Esophagus (tissue), 2 donors: ENCODE measurements at regions not wholly inside any gene's neighbourhood (a gene's known extent, or its start where the extent isn't known, plus 50 kb on each side); places are given as distances from the start of the nearest gene placed in this dataset.
"Not testable (repeated sequence)": the region's sequence is repeated elsewhere in the genome, so short reads cannot be mapped to it uniquely, and the experiment has no call there.

Source experiments
- H3K27ac ChIP-seq, 2 donors: one replicate each; pipeline ENCODE4 v1.5.1; 2013; ENCODE audit warnings: low read depth in 2 of 2, mild to moderate bottlenecking in 2 of 2, inconsistent platforms in 1 of 2, low read length in 1 of 2, moderate library complexity in 1 of 2
- H3K27me3 ChIP-seq, 2 donors: one replicate each; pipeline ENCODE4 v1.6.1; 2013; ENCODE audit warnings: low read length in 2 of 2, control low read depth in 1 of 2, mild to moderate bottlenecking in 1 of 2; ENCODE audit not compliant: insufficient read depth in 2 of 2, control insufficient read depth in 1 of 2
- H3K36me3 ChIP-seq, 2 donors: one replicate each; pipeline ENCODE4 v1.6.1; 2013; ENCODE audit warnings: low read length in 1 of 2; ENCODE audit not compliant: control insufficient read depth in 2 of 2, insufficient read depth in 2 of 2
- H3K4me1 ChIP-seq, 2 donors: one replicate each; pipeline ENCODE4 v1.6.1; 2013; ENCODE audit warnings: low read length in 1 of 2; ENCODE audit not compliant: control insufficient read depth in 2 of 2, insufficient read depth in 2 of 2
- H3K4me3 ChIP-seq, 2 donors: one replicate each; pipeline ENCODE4 v1.5.1; 2013; ENCODE audit warnings: low read length in 2 of 2, mild to moderate bottlenecking in 2 of 2, low read depth in 1 of 2, moderate library complexity in 1 of 2
- H3K9me3 ChIP-seq, 2 donors: one replicate each; pipeline ENCODE4 v1.6.1; 2013; ENCODE audit warnings: mild to moderate bottlenecking in 2 of 2, low read depth in 1 of 2, low read length in 1 of 2, moderate library complexity in 1 of 2; ENCODE audit not compliant: control insufficient read depth in 2 of 2, insufficient read depth in 1 of 2
- WGBS, 2 donors: extraction: QIAGEN DNeasy Blood & Tissue Kit; methylation state at CpG; one replicate each; pipeline ENCODE4 v1.1.7; 2013; 5-methylcytosine and 5-hydroxymethylcytosine counted together
- donor health status: healthy with polysubstance abuse.
- donor health status: Bipolar disorder and iron deficiency.

GRCh38 chr4:13917015-13917414, 289.5 kb upstream of the BOD1L1 start:
- no peaks in the 10 kb centered on the region for H3K27me3 ChIP-seq
- no peak overlapping the region for H3K27ac ChIP-seq
- H3K4me1 ChIP-seq: peaks cover 0 to 6% of the 10 kb centered on the region in 2 donors
- no peak overlapping the region for H3K4me3 ChIP-seq
- no peaks in the 10 kb centered on the region for H3K9me3 ChIP-seq
- H3K36me3 ChIP-seq: no peaks in the 10 kb centered on the region
- WGBS, 2 donors: 55 to 75% methylated on average over 1 of the region's 1 CpG

GRCh38 chr4:13918110-13918509, 290.6 kb upstream of the BOD1L1 start:
- WGBS, 2 donors: 56 to 75% methylated on average over 2 of the region's 2 CpGs
- H3K9me3 ChIP-seq: no peaks in the 10 kb centered on the region
- no peaks in the 10 kb centered on the region for H3K36me3 ChIP-seq
- no peaks in the 10 kb centered on the region for H3K27me3 ChIP-seq
- no peak overlapping the region for H3K4me3 ChIP-seq
- H3K27ac ChIP-seq: no peak overlapping the region
- peaks cover 0 to 6% of the 10 kb centered on the region in 2 donors for H3K4me1 ChIP-seq

GRCh38 chr4:13918991-13919441, 291.5 kb upstream of the BOD1L1 start:
- Histone ChIP-seq H3K4me1 (peaks cover 0 to 6% of the 10 kb centered on the region in 2 donors), H3K4me3 (no peak overlapping the region), H3K36me3 (no peaks in the 10 kb centered on the region), H3K27me3 (no peaks in the 10 kb centered on the region), H3K27ac (no peak overlapping the region), H3K9me3 (no peaks in the 10 kb centered on the region)
- WGBS, 2 donors: 70 to 71% methylated on average over 7 of the region's 7 CpGs

- 47 to 66% methylated on average over 8 of the region's 8 CpGs for WGBS, 2 donors
- Histone ChIP-seq H3K27ac (peak overlapping the region in 1 of 2 donors; percentile 28), H3K4me1 (peaks cover 0 to 6% of the 10 kb centered on the region in 2 donors), H3K9me3 (no peaks in the 10 kb centered on the region), H3K27me3 (no peaks in the 10 kb centered on the region), H3K36me3 (no peaks in the 10 kb centered on the region), H3K4me3 (no peak overlapping the region)
Measured at GRCh38 chr4:13920111-13920875, 292.8 kb upstream of the BOD1L1 start.

- 23 to 30% methylated on average over 3 of the region's 3 CpGs for WGBS, 2 donors
- H3K27me3 ChIP-seq: no peaks in the 10 kb centered on the region
- no peaks in the 10 kb centered on the region for H3K36me3 ChIP-seq
- peak overlapping the region in 1 of 2 donors; percentile 28 for H3K27ac ChIP-seq
- H3K9me3 ChIP-seq: no peaks in the 10 kb centered on the region
- peaks cover 0 to 6% of the 10 kb centered on the region in 2 donors for H3K4me1 ChIP-seq
- no peak overlapping the region for H3K4me3 ChIP-seq
Measured at GRCh38 chr4:13920901-13921300, 293.4 kb upstream of the BOD1L1 start.

- H3K27ac ChIP-seq: no peak overlapping the region
- WGBS, 2 donors: 18 to 20% methylated on average over 1 of the region's 1 CpG
- no peaks in the 10 kb centered on the region for H3K36me3 ChIP-seq
- H3K4me1 ChIP-seq: peaks cover 0 to 6% of the 10 kb centered on the region in 2 donors
- no peak overlapping the region for H3K4me3 ChIP-seq
- no peaks in the 10 kb centered on the region for H3K9me3 ChIP-seq
- H3K27me3 ChIP-seq: no peaks in the 10 kb centered on the region
Measured at GRCh38 chr4:13921805-13922204, 294.3 kb upstream of the BOD1L1 start.

GRCh38 chr4:13922459-13922858, 294.9 kb upstream of the BOD1L1 start:
- Histone ChIP-seq H3K4me3 (no peak overlapping the region), H3K9me3 (no peaks in the 10 kb centered on the region), H3K27me3 (no peaks in the 10 kb centered on the region), H3K4me1 (peaks cover 0 to 6% of the 10 kb centered on the region in 2 donors), H3K36me3 (no peaks in the 10 kb centered on the region), H3K27ac (no peak overlapping the region)
- WGBS, 2 donors: 90 to 92% methylated on average over 2 of the region's 2 CpGs

GRCh38 chr4:13922873-13923645, 295.5 kb upstream of the BOD1L1 start:
- WGBS, 2 donors: 54 to 55% methylated on average over 4 of the region's 4 CpGs
- no peaks in the 10 kb centered on the region for H3K9me3 ChIP-seq
- H3K4me1 ChIP-seq: peaks cover 0 to 6% of the 10 kb centered on the region in 2 donors
- no peak overlapping the region for H3K27ac ChIP-seq
- H3K36me3 ChIP-seq: no peaks in the 10 kb centered on the region
- H3K4me3 ChIP-seq: no peak overlapping the region
- no peaks in the 10 kb centered on the region for H3K27me3 ChIP-seq

- not testable (repeated sequence) for H3K36me3 ChIP-seq, H3K27ac ChIP-seq, H3K9me3 ChIP-seq, H3K4me3 ChIP-seq, H3K27me3 ChIP-seq, H3K4me1 ChIP-seq
- WGBS, 2 donors: no CpG with 5 or more reads among the region's 1 CpG
Measured at GRCh38 chr4:13924900-13925299, 297.4 kb upstream of the BOD1L1 start.
